A549 (cell line): ENCODE measurements at regions not wholly inside any gene's neighbourhood (a gene's known extent, or its start where the extent isn't known, plus 50 kb on each side); places are given as distances from the start of the nearest gene placed in this dataset.

ENCODE experiments used
- CTCF ChIP-seq: fragments of >200 bp; sonication (Bioruptor Twin); formaldehyde crosslinking; IDR thresholded peaks from 3 replicates; pipeline ENCODE4 v1.5.1; 2016
- KDM5A ChIP-seq: fragments of 200-600 bp; sonication (generic); IDR thresholded peaks from 2 replicates; pipeline ENCODE4 v1.6.1; 2016; ENCODE audit warnings: antibody characterized with exemption, mild to moderate bottlenecking
- PHF8 ChIP-seq: fragments of 200-600 bp; sonication (generic); IDR thresholded peaks from 2 replicates; pipeline ENCODE4 v1.6.1; 2016; ENCODE audit warnings: low read depth, mild to moderate bottlenecking, antibody characterized with exemption, moderate library complexity, borderline replicate concordance
- POLR2A ChIP-seq: IDR thresholded peaks from 2 replicates; pipeline ENCODE4 v1.6.1; 2012; ENCODE audit warnings: mild to moderate bottlenecking, low read length
- RAD21 ChIP-seq, 2 experiments: fragments of >200 bp in 1 of 2; sonication (Bioruptor Twin) in 1 of 2; formaldehyde crosslinking in 1 of 2; IDR thresholded peaks in 1 of 2; conservative IDR thresholded peaks in 1 of 2; 2 replicates in 1 of 2; 3 replicates in 1 of 2; pipeline ENCODE4 v1.6.1; 2012 to 2018; ENCODE audit warnings: inconsistent platforms in 1 of 2

DNA sequence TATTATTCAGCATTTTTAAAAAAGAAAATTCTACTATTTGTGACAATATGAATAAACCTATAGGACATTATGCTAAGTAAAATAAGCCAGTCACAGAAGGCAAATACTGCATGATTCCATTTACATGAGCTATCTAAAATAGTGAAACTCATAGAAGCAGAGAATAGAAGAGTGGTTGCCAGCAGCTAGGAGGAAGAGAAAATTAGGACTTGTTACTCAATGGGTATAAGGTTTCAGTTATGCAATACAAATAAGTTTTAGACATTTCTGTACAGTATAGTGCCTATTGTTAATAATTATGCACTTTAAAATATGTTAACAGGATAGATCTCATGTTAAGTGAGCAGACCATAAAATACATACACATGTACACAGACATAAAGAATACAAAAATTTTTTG is 73.8 kb upstream of the SPINK5 start:
- TF ChIP-seq POLR2A (no peak), RAD21 (conservative IDR thresholded peaks at IDR 0.05 in 1 of 2, IDR thresholded peaks at IDR 0.05 in 1 of 2) (no peak), KDM5A (no peak), CTCF (no peak), PHF8 (no peak)
